ENCODE measurements at regions not wholly inside any gene's neighbourhood (a gene's known extent, or its start where the extent isn't known, plus 50 kb on each side); places are given as distances from the start of the nearest gene placed in this dataset.

DNA sequence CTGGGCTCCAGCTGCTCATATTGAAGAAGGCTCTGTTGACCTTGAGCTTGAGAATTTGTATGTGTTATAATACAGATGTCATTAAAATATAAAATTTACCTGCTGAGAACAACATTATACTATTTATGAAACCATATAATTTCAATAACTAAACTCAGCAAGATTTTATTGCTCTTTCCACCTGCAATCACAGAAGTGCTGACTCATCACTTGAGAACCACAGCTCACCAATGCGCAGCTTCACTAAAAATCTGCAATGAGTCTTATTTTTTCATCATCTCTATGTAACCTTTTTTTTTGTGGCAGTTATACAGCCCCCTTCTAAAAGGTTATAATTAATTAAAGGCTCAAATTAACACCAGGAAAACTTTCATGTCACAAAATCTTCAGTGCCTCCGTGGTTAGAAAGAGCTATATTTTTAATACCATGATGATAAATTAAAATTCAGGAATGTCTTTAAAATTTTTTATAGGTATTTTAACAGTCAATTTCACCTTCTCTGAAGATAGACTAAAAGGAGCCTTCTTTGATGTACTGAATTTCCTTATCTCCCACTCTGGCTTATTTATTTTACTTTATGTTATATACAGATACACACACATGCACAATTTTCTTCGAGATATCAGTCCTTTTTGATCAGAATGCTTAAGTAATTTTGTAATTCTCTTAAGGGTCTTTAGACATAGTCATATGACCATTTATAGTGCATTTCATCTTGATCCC is 102.7 kb downstream of the EVX1 start:
- TF ChIP-seq POLR2AphosphoS5 (IDR thresholded peaks at IDR 0.05), result no peak
- no peak for TF ChIP-seq CTCF (IDR thresholded peaks at IDR 0.05; ENCODE audit: poor library complexity, severe bottlenecking)
- TF ChIP-seq, protein P1, sequence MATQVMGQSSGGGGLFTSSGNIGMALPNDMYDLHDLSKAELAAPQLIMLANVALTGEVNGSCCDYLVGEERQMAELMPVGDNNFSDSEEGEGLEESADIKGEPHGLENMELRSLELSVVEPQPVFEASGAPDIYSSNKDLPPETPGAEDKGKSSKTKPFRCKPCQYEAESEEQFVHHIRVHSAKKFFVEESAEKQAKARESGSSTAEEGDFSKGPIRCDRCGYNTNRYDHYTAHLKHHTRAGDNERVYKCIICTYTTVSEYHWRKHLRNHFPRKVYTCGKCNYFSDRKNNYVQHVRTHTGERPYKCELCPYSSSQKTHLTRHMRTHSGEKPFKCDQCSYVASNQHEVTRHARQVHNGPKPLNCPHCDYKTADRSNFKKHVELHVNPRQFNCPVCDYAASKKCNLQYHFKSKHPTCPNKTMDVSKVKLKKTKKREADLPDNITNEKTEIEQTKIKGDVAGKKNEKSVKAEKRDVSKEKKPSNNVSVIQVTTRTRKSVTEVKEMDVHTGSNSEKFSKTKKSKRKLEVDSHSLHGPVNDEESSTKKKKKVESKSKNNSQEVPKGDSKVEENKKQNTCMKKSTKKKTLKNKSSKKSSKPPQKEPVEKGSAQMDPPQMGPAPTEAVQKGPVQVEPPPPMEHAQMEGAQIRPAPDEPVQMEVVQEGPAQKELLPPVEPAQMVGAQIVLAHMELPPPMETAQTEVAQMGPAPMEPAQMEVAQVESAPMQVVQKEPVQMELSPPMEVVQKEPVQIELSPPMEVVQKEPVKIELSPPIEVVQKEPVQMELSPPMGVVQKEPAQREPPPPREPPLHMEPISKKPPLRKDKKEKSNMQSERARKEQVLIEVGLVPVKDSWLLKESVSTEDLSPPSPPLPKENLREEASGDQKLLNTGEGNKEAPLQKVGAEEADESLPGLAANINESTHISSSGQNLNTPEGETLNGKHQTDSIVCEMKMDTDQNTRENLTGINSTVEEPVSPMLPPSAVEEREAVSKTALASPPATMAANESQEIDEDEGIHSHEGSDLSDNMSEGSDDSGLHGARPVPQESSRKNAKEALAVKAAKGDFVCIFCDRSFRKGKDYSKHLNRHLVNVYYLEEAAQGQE (IDR thresholded peaks at IDR 0.05; ENCODE audit: borderline replicate concordance), result no peak
- no peak for TF ChIP-seq RAD21 (conservative IDR thresholded peaks at IDR 0.05)
